ENCODE measurements at regions not wholly inside any gene's neighbourhood (a gene's known extent, or its start where the extent isn't known, plus 50 kb on each side); places are given as distances from the start of the nearest gene placed in this dataset.

DNA sequence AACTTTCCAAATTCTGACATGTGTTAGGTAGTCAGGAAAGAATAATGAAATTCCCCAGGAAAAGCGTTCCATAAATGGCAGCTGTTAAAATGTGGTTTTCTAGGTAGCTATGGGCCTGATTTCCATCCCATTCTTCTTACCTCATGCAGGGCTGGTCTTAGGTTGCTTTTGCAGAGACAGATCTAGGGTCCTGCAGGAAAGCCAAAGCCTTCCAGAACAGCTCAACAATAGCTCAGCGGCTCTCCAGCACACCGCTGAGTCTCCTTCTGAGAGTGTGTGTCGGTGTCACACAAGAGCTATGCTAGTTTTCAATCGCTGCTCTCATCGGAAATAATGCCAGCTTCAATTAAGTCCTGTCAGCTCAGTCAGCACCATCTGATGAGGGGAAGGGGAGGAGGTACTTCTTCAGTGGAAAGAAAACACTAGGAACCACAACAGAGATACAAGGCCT is 106.7 kb downstream of the TMEM30B start:
- Mint-ChIP-seq H3K27ac (no peak overlapping the region), H3K4me1 (no peaks in the 10 kb centered on the region), H3K4me3 (no peak overlapping the region), H3K9me3 (no peaks in the 10 kb centered on the region), H3K36me3 (no peaks in the 10 kb centered on the region), H3K27me3 (ENCODE audit: low read depth in 2 of 2) (peaks cover 14 to 29% of the 10 kb centered on the region in 2 donors)
- intact Hi-C loops (cut with micrococcal nuclease) = no loop called here
- ATAC-seq (no peak), DNase-seq (no peak)
- no peak overlapping the region for H3K4me3 ChIP-seq (ENCODE audit: low read length)
- TF ChIP-seq, protein P1, sequence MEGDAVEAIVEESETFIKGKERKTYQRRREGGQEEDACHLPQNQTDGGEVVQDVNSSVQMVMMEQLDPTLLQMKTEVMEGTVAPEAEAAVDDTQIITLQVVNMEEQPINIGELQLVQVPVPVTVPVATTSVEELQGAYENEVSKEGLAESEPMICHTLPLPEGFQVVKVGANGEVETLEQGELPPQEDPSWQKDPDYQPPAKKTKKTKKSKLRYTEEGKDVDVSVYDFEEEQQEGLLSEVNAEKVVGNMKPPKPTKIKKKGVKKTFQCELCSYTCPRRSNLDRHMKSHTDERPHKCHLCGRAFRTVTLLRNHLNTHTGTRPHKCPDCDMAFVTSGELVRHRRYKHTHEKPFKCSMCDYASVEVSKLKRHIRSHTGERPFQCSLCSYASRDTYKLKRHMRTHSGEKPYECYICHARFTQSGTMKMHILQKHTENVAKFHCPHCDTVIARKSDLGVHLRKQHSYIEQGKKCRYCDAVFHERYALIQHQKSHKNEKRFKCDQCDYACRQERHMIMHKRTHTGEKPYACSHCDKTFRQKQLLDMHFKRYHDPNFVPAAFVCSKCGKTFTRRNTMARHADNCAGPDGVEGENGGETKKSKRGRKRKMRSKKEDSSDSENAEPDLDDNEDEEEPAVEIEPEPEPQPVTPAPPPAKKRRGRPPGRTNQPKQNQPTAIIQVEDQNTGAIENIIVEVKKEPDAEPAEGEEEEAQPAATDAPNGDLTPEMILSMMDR (IDR thresholded peaks at IDR 0.05) = no peak
- H3K27me3 ChIP-seq (ENCODE audit: control insufficient read depth, insufficient read depth, low read length) = no peaks in the 10 kb centered on the region
- no peaks in the 10 kb centered on the region for H3K36me3 ChIP-seq (ENCODE audit: control insufficient read depth, insufficient read depth, low read length)
- 75% methylated on average over 6 of the region's 6 CpGs for WGBS (ENCODE audit: insufficient coverage)
- H3K27ac ChIP-seq (ENCODE audit: low read length) = no peak overlapping the region
- no peaks in the 10 kb centered on the region for H3K9me3 ChIP-seq (ENCODE audit: control insufficient read depth, insufficient read depth, low read length)
- no peaks in the 10 kb centered on the region for H3K4me1 ChIP-seq (ENCODE audit: control insufficient read depth, insufficient read depth, low read length)

DNA sequence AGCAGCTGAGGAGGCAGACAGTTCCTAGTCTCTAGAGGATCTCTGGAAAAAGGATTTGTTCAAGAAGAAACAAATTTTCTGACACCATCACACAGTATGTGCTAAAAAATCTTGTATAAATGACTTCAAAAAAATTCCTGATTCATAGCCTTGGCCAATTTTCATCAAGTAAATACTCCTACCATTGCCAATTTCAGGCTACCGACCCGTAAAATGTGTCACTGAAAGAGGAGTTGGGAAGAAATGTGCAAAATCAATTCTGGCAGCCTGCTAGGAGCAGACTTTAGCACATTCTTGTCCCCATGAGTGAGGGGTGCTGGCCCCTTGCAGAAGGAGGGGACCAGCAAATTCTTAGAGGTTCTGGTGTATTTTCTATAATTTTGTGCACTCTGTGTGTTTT is 109.4 kb downstream of the TMEM30B start:
- no peaks in the 10 kb centered on the region for H3K4me1 Mint-ChIP-seq

DNA sequence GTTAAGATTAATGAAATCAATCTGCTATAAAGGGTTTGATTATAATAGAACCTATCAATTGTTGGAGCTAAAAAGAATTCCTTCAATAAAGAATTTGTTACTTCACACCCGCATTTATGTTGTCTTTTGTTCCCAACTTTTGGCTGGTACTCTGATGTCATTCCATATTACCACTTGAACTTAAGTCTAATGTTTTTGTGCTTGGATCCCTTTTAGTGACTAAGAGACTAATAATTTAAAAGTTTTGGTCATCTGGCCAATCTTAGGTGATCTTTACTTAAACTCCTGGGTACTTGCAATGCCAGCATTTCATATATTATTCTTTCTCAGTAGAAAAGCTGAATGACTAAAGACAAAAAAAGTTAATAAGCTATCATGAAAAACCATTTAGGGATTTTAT is 113.0 kb downstream of the TMEM30B start:
- TF ChIP-seq, protein P1 (IDR thresholded peaks at IDR 0.05) = no peak
- DNase-seq (no peak), ATAC-seq (no peak)
- Mint-ChIP-seq H3K27me3 (ENCODE audit: low read depth in 2 of 2) (peaks cover 6 to 21% of the 10 kb centered on the region in 2 donors), H3K4me1 (no peaks in the 10 kb centered on the region), H3K36me3 (no peaks in the 10 kb centered on the region), H3K9me3 (no peaks in the 10 kb centered on the region), H3K27ac (no peak overlapping the region), H3K4me3 (no peak overlapping the region)
- no CpG with 5 or more reads among the region's 1 CpG for WGBS (ENCODE audit: insufficient coverage)
- no peaks in the 10 kb centered on the region for H3K4me1 ChIP-seq (ENCODE audit: control insufficient read depth, insufficient read depth, low read length)
- H3K9me3 ChIP-seq (ENCODE audit: control insufficient read depth, insufficient read depth, low read length) = no peaks in the 10 kb centered on the region
- H3K27me3 ChIP-seq (ENCODE audit: control insufficient read depth, insufficient read depth, low read length) = no peaks in the 10 kb centered on the region
- H3K27ac ChIP-seq (ENCODE audit: low read length) = no peak overlapping the region
- intact Hi-C loops (cut with micrococcal nuclease) = no loop called here
- H3K4me3 ChIP-seq (ENCODE audit: low read length) = no peak overlapping the region
- H3K36me3 ChIP-seq (ENCODE audit: control insufficient read depth, insufficient read depth, low read length) = no peaks in the 10 kb centered on the region

More for the DNA sequence above, 109.4 kb downstream of the TMEM30B start:
- Mint-ChIP-seq H3K9me3 (no peaks in the 10 kb centered on the region), H3K27me3 (ENCODE audit: low read depth in 2 of 2) (peaks cover 3 to 14% of the 10 kb centered on the region in 2 donors), H3K27ac (no peak overlapping the region), H3K4me3 (no peak overlapping the region), H3K36me3 (no peaks in the 10 kb centered on the region)
- ATAC-seq (no peak), DNase-seq (no peak)
- WGBS (ENCODE audit: insufficient coverage) = 79% methylated on average over 2 of the region's 2 CpGs
- no peaks in the 10 kb centered on the region for H3K4me1 ChIP-seq (ENCODE audit: control insufficient read depth, insufficient read depth, low read length)
- no peak overlapping the region for H3K27ac ChIP-seq (ENCODE audit: low read length)
- no peaks in the 10 kb centered on the region for H3K36me3 ChIP-seq (ENCODE audit: control insufficient read depth, insufficient read depth, low read length)
- intact Hi-C loops (cut with micrococcal nuclease) = no loop called here
- TF ChIP-seq, protein P1 (IDR thresholded peaks at IDR 0.05) = no peak
- no peaks in the 10 kb centered on the region for H3K9me3 ChIP-seq (ENCODE audit: control insufficient read depth, insufficient read depth, low read length)
- no peaks in the 10 kb centered on the region for H3K27me3 ChIP-seq (ENCODE audit: control insufficient read depth, insufficient read depth, low read length)
- no peak overlapping the region for H3K4me3 ChIP-seq (ENCODE audit: low read length)

DNA sequence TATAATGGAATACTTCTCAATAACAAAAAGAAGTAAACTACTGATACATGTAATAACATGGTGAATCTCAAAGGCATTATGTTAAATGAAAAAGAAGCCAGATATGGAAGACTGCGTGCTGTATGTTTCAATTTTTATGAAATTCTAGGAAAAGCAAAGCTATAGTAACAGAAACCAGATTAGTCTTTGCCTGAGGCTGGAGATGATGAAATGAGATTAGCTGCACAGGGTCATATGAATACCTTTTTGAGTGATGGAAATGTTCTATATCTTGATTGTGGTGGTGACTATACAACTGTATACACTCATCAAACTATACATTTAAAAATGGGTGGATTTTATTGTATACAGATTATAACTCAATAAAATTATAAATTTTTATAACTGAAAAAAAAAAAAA is 113.5 kb downstream of the TMEM30B start:
- intact Hi-C loops (cut with micrococcal nuclease) = no loop called here
- ATAC-seq = no peak
- no peaks in the 10 kb centered on the region for H3K4me1 Mint-ChIP-seq
- no peaks in the 10 kb centered on the region for H3K9me3 Mint-ChIP-seq
- no peak overlapping the region for H3K27ac ChIP-seq (ENCODE audit: low read length)
- no peak overlapping the region for H3K4me3 ChIP-seq (ENCODE audit: low read length)
- no peaks in the 10 kb centered on the region for H3K4me1 ChIP-seq (ENCODE audit: control insufficient read depth, insufficient read depth, low read length)
- H3K27me3 Mint-ChIP-seq (ENCODE audit: low read depth in 2 of 2) = peaks cover 6 to 24% of the 10 kb centered on the region in 2 donors
- TF ChIP-seq, protein P1 (IDR thresholded peaks at IDR 0.05) = no peak
- H3K9me3 ChIP-seq (ENCODE audit: control insufficient read depth, insufficient read depth, low read length) = no peaks in the 10 kb centered on the region
- no peaks in the 10 kb centered on the region for H3K36me3 Mint-ChIP-seq
- no peak overlapping the region for H3K27ac Mint-ChIP-seq
- DNase-seq = no peak
- no peak overlapping the region for H3K4me3 Mint-ChIP-seq
- no peaks in the 10 kb centered on the region for H3K27me3 ChIP-seq (ENCODE audit: control insufficient read depth, insufficient read depth, low read length)
- 87% methylated on average over 1 of the region's 1 CpG for WGBS (ENCODE audit: insufficient coverage)
- H3K36me3 ChIP-seq (ENCODE audit: control insufficient read depth, insufficient read depth, low read length) = no peaks in the 10 kb centered on the region
